ENCODE measurements at regions not wholly inside any gene's neighbourhood (a gene's known extent, or its start where the extent isn't known, plus 50 kb on each side); places are given as distances from the start of the nearest gene placed in this dataset.

GRCh38 chr6:14315353-14315752 is 197.8 kb downstream of the CD83 start:
- no peak for TF ChIP-seq ETV6 (CRISPR knock-in tag; IDR thresholded peaks at IDR 0.05)
- TF ChIP-seq FOXJ3 (CRISPR knock-in tag; IDR thresholded peaks at IDR 0.05; ENCODE audit: borderline replicate concordance): no peak
- TF ChIP-seq, protein P1, sequence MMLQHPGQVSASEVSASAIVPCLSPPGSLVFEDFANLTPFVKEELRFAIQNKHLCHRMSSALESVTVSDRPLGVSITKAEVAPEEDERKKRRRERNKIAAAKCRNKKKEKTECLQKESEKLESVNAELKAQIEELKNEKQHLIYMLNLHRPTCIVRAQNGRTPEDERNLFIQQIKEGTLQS (CRISPR knock-in tag; conservative IDR thresholded peaks at IDR 0.05): no peak
- TF ChIP-seq NR1H2 (CRISPR knock-in tag; IDR thresholded peaks at IDR 0.05): no peak
- TF ChIP-seq, protein P2, sequence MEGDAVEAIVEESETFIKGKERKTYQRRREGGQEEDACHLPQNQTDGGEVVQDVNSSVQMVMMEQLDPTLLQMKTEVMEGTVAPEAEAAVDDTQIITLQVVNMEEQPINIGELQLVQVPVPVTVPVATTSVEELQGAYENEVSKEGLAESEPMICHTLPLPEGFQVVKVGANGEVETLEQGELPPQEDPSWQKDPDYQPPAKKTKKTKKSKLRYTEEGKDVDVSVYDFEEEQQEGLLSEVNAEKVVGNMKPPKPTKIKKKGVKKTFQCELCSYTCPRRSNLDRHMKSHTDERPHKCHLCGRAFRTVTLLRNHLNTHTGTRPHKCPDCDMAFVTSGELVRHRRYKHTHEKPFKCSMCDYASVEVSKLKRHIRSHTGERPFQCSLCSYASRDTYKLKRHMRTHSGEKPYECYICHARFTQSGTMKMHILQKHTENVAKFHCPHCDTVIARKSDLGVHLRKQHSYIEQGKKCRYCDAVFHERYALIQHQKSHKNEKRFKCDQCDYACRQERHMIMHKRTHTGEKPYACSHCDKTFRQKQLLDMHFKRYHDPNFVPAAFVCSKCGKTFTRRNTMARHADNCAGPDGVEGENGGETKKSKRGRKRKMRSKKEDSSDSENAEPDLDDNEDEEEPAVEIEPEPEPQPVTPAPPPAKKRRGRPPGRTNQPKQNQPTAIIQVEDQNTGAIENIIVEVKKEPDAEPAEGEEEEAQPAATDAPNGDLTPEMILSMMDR (IDR thresholded peaks at IDR 0.05): no peak
- no peak for TF ChIP-seq STAT6 (CRISPR knock-in tag; conservative IDR thresholded peaks at IDR 0.05; ENCODE audit: low read depth)
- no peak for TF ChIP-seq ZNF317 (CRISPR knock-in tag; IDR thresholded peaks at IDR 0.05; ENCODE audit: borderline replicate concordance, low read depth)
- TF ChIP-seq RORB (CRISPR knock-in tag; IDR thresholded peaks at IDR 0.05): no peak
- TF ChIP-seq ESRRA (CRISPR knock-in tag; IDR thresholded peaks at IDR 0.05; ENCODE audit: borderline replicate concordance): no peak
- no peak for TF ChIP-seq FOXK1 (CRISPR knock-in tag; IDR thresholded peaks at IDR 0.05)
- TF ChIP-seq ZNF532 (CRISPR knock-in tag; IDR thresholded peaks at IDR 0.05; ENCODE audit: borderline replicate concordance): no peak
- TF ChIP-seq NFYB (CRISPR knock-in tag; conservative IDR thresholded peaks at IDR 0.05; ENCODE audit: low read depth): no peak
- no peak for TF ChIP-seq HMGXB4 (CRISPR knock-in tag; IDR thresholded peaks at IDR 0.05)
- TF ChIP-seq GTF2I (CRISPR knock-in tag; conservative IDR thresholded peaks at IDR 0.05): no peak
